ENCODE measurements at regions not wholly inside any gene's neighbourhood (a gene's known extent, or its start where the extent isn't known, plus 50 kb on each side); places are given as distances from the start of the nearest gene placed in this dataset.

DNA sequence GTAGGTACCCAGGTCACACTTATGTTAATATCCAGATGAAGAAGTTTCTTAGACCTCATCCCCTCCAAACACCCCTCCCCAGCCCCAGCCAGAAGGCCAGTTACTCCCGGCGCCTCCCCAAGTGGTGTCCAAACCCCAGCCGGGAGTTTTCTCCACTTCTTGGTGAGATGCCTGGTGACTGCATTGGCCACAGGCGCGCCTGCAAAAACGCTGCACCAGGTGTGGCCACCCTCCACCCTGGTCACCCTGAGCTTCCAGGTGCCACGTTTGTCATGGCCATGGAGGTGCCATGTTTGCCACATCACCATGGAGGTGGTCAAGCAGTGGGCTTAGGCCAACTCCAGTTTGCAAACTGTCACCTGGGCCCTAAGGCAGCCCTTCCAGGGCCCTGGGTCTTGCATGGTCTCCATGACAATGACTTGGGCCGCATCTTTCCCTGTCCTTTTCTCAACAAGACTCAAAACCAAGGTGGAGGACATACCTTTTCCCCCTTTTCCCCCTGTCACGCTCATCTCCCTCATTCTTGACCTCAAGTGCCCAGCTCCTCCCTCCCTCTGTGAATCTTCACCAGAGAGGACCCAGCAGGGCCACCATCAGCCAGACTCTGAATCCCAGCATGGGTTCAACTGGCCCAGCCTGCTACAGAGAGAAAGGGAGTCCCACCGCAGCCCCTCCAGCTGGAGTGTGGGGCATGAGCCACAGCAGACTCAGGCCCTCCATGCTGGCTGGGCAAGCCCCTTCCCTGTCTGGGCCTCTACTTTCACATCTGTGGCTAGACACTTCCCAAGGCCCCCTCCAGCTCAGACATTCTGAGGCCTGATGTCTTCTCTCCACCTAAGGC is 125.9 kb upstream of the ZBTB40 start:
- Histone ChIP-seq H3K4me3 (ENCODE audit: low read depth in 1 of 2, low read length in 2 of 2) (no peak overlapping the region), H3K27ac (ENCODE audit: low read depth, low read length) (no peak overlapping the region), H3K27me3 (ENCODE audit: control insufficient read depth in 1 of 2, insufficient read depth in 2 of 2, low read length in 2 of 2) (peaks cover 0 to 3% of the 10 kb centered on the region in 2 donors), H3K36me3 (ENCODE audit: insufficient read depth, low read length) (no peaks in the 10 kb centered on the region), H3K9me3 (ENCODE audit: low read length) (no peaks in the 10 kb centered on the region), H3K9ac (ENCODE audit: low read length) (no peak overlapping the region), H3K4me1 (ENCODE audit: insufficient read depth, low read length) (no peaks in the 10 kb centered on the region)

DNA sequence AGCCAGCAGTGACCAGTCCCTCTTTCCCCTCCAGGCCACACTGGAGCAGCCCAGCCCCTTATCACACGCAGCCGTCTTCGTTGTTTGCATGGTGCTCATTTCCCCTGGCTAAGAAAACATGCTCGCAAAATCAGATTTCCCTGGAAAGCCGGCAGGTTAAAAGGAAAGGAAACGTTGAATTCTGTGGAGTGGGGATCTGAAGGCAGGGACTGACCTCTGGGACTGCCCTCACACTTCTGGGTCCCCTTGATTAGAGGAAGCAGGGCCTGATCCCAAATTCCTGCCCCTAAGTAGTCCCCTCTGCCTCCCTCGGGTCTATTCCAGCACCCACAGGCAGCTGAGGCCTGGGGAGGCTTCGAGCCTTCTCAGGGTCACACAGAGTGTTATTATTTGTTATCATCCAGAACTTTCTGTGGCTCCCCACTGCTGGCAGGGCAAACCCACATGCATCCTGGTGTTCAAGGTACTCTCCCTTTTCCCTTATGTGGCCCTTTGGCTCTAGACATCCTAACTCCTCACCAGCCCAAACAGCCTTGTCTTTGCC is 125.2 kb upstream of the ZBTB40 start:
- Histone ChIP-seq H3K36me3 (ENCODE audit: insufficient read depth, low read length) (no peaks in the 10 kb centered on the region), H3K9me3 (ENCODE audit: low read length) (no peaks in the 10 kb centered on the region), H3K4me1 (ENCODE audit: insufficient read depth, low read length) (no peaks in the 10 kb centered on the region), H3K27me3 (ENCODE audit: control insufficient read depth in 1 of 2, insufficient read depth in 2 of 2, low read length in 2 of 2) (no peaks in the 10 kb centered on the region), H3K4me3 (ENCODE audit: low read depth in 1 of 2, low read length in 2 of 2) (no peak overlapping the region), H3K9ac (ENCODE audit: low read length) (no peak overlapping the region), H3K27ac (ENCODE audit: low read depth, low read length) (no peak overlapping the region)

DNA sequence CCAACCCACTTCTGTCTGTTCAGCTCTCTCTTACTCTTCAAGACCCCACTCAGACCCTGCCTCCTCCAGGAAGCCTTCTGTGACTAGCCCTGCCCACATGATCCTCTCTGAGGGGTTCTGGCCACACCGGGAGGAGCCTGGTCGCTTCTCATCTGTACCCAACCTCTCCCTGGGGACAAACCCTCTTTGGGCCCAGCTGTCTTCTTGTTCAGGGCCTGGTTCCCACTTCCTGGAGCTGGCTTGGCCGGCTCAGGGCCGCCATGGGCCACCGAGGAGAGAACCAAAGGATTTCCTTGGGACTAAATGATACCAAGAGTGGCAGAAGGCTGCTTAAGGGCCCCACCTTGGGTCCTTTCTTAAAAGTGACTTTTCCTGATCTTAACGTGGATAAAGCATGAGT is 124.7 kb upstream of the ZBTB40 start:
- Histone ChIP-seq H3K27me3 (ENCODE audit: control insufficient read depth in 1 of 2, insufficient read depth in 2 of 2, low read length in 2 of 2) (no peaks in the 10 kb centered on the region), H3K9ac (ENCODE audit: low read length) (no peak overlapping the region)

DNA sequence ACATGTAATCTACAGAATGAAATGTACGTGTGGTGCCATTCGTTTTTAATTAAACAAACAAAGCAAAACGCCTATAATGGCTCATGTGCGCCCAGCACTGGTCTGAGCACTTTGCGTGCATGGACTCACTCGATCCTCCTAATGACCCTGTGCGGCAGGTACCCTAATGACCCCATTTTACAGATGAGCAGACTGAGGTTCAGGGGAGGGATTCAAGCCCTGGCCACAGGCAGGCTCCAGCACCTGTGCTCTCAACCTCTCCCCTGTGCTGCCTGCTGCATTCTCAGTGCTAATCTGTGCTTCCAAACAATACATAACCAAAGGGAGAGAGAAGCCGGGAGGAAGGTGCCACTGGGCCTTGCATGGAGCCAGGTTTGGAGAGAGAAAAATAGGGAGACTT is 124.2 kb upstream of the ZBTB40 start:
- no peak overlapping the region for H3K9ac ChIP-seq (ENCODE audit: low read length)
- H3K9me3 ChIP-seq (ENCODE audit: low read length) = no peaks in the 10 kb centered on the region
- no peak overlapping the region for H3K4me3 ChIP-seq (ENCODE audit: low read depth in 1 of 2, low read length in 2 of 2)
- H3K4me1 ChIP-seq (ENCODE audit: insufficient read depth, low read length) = no peaks in the 10 kb centered on the region
- no peaks in the 10 kb centered on the region for H3K36me3 ChIP-seq (ENCODE audit: insufficient read depth, low read length)
- no peaks in the 10 kb centered on the region for H3K27me3 ChIP-seq (ENCODE audit: control insufficient read depth in 1 of 2, insufficient read depth in 2 of 2, low read length in 2 of 2)
- H3K27ac ChIP-seq (ENCODE audit: low read depth, low read length) = no peak overlapping the region

More for the DNA sequence above, 124.7 kb upstream of the ZBTB40 start:
- H3K36me3 ChIP-seq (ENCODE audit: insufficient read depth, low read length) = no peaks in the 10 kb centered on the region
- H3K27ac ChIP-seq (ENCODE audit: low read depth, low read length) = no peak overlapping the region
- no peaks in the 10 kb centered on the region for H3K9me3 ChIP-seq (ENCODE audit: low read length)
- no peak overlapping the region for H3K4me3 ChIP-seq (ENCODE audit: low read depth in 1 of 2, low read length in 2 of 2)
- no peaks in the 10 kb centered on the region for H3K4me1 ChIP-seq (ENCODE audit: insufficient read depth, low read length)

DNA sequence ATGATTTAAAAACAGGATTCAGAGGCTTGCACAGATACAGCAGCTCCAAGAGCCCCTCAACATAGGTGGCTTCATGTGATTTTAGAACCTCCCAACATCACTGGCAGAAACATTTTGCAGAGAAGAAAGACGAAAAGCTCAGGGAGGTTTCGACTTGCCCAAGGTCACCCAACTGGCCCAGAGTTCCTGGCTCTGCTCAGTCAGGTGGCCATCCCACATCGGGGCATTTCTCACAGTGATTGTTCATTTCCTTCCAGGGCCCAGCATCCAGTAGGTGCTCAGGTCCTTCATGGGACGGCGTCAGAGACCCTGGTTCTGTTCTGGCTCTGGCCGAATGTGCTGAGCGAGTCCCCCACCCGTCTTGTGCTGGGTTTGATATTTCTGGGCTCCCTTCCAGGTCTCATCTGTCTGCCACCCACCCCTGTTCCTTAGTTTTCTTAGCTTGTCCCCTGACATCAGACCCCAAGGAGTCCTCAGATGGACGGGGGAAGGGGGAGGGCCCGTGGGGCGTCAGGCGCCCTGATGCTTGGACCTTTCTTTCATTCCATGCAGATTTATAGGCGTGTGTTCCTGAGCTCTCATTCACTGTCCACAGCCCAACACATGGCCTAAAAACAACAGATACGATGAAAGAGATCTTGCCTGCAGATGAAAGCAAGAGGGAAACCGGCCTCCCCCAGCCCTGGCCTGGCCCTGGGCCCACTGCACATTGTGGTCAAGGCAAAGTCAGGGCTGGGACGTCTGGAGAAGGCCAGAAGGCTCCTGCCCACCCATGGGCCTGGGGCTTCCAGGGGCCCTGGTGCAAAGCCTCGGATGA is 123.1 kb upstream of the ZBTB40 start:
- no peaks in the 10 kb centered on the region for H3K4me1 ChIP-seq (ENCODE audit: insufficient read depth, low read length)
- H3K27me3 ChIP-seq (ENCODE audit: control insufficient read depth in 1 of 2, insufficient read depth in 2 of 2, low read length in 2 of 2) = no peaks in the 10 kb centered on the region
- no peaks in the 10 kb centered on the region for H3K9me3 ChIP-seq (ENCODE audit: low read length)
- no peaks in the 10 kb centered on the region for H3K36me3 ChIP-seq (ENCODE audit: insufficient read depth, low read length)
- no peak overlapping the region for H3K9ac ChIP-seq (ENCODE audit: low read length)
- H3K27ac ChIP-seq (ENCODE audit: low read depth, low read length) = no peak overlapping the region
- no peak overlapping the region for H3K4me3 ChIP-seq (ENCODE audit: low read depth in 1 of 2, low read length in 2 of 2)

DNA sequence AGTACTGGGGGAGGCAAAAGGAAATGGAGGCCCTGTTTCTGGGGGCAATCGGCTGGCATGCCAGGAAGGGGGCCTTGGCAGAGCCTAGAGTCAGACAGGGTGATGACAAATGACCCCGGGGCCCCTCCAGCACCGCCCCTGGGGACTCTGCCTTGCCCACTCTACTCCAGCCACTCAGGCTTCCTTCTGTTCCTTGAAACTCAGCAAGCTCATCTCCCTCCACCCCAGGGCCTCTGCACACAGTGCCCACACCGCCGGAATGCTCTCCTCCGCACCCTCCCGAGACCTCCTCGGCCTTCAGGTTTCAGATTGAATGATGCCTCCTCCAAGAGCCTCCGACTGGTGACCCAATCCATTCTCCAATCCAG is 122.5 kb upstream of the ZBTB40 start:
- H3K9ac ChIP-seq (ENCODE audit: low read length) = no peak overlapping the region
- H3K27me3 ChIP-seq (ENCODE audit: control insufficient read depth in 1 of 2, insufficient read depth in 2 of 2, low read length in 2 of 2) = no peaks in the 10 kb centered on the region
- no peak overlapping the region for H3K4me3 ChIP-seq (ENCODE audit: low read depth in 1 of 2, low read length in 2 of 2)
- H3K9me3 ChIP-seq (ENCODE audit: low read length) = no peaks in the 10 kb centered on the region
- H3K4me1 ChIP-seq (ENCODE audit: insufficient read depth, low read length) = no peaks in the 10 kb centered on the region
- H3K36me3 ChIP-seq (ENCODE audit: insufficient read depth, low read length) = no peaks in the 10 kb centered on the region
- no peak overlapping the region for H3K27ac ChIP-seq (ENCODE audit: low read depth, low read length)

DNA sequence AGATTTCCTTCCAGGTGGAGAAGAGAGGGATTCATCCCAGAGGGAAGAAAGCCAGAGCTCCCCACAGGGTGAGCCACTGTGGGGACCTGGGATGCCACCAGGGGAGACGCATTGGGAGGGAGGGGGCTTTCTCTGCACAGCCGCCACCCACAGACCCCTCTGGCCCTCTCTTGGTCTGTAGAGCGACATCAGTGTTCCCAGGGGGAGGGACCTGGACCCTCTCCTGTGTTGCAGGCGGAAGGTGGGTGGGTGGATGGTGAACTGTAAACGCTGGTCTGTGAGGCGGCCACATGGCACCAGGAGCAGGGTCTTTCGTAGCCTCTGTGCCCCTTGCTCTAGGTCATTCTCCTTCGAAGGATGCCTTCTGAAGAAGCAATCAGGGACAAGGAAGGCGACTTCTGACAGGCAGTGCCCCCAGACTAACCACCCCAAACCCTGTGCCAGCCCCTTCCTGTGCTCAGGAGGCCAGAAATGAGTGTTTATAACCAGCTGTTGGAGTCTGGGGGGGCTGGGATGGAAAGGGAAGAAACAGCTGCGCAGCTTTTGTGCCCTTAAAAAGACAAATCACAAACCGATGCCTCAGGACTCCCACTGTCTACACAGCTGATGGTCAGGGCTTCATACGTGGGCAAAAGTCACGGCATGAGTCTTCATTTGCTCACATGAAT is 121.4 kb upstream of the ZBTB40 start:
- Histone ChIP-seq H3K4me1 (ENCODE audit: insufficient read depth, low read length) (no peaks in the 10 kb centered on the region), H3K27me3 (ENCODE audit: control insufficient read depth in 1 of 2, insufficient read depth in 2 of 2, low read length in 2 of 2) (no peaks in the 10 kb centered on the region), H3K9ac (ENCODE audit: low read length) (no peak overlapping the region), H3K27ac (ENCODE audit: low read depth, low read length) (no peak overlapping the region), H3K4me3 (ENCODE audit: low read depth in 1 of 2, low read length in 2 of 2) (no peak overlapping the region), H3K9me3 (ENCODE audit: low read length) (no peaks in the 10 kb centered on the region), H3K36me3 (ENCODE audit: insufficient read depth, low read length) (no peaks in the 10 kb centered on the region)

DNA sequence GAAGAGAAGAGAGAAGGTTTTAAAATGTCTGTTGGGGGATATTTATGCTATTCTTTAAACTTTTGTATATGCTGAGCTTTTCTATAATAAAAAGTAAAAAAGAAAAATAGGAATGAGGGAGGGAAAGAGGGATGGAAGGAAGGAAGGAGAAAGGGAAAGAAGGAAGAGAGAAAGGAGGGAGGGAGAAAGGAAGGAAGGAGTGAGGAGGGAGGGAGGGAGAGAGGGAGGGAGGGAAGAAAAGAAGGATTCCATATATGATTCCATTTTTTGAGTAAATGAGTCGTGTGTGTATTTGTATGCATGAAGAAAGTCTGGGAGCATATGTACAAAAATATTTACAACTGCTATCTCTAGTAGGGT is 120.9 kb upstream of the ZBTB40 start:
- Histone ChIP-seq H3K4me1 (ENCODE audit: insufficient read depth, low read length) (no peaks in the 10 kb centered on the region), H3K27me3 (ENCODE audit: control insufficient read depth in 1 of 2, insufficient read depth in 2 of 2, low read length in 2 of 2) (no peaks in the 10 kb centered on the region), H3K27ac (ENCODE audit: low read depth, low read length) (no peak overlapping the region), H3K36me3 (ENCODE audit: insufficient read depth, low read length) (no peaks in the 10 kb centered on the region), H3K4me3 (ENCODE audit: low read depth in 1 of 2, low read length in 2 of 2) (no peak overlapping the region), H3K9ac (ENCODE audit: low read length) (no peak overlapping the region), H3K9me3 (ENCODE audit: low read length) (no peaks in the 10 kb centered on the region)

DNA sequence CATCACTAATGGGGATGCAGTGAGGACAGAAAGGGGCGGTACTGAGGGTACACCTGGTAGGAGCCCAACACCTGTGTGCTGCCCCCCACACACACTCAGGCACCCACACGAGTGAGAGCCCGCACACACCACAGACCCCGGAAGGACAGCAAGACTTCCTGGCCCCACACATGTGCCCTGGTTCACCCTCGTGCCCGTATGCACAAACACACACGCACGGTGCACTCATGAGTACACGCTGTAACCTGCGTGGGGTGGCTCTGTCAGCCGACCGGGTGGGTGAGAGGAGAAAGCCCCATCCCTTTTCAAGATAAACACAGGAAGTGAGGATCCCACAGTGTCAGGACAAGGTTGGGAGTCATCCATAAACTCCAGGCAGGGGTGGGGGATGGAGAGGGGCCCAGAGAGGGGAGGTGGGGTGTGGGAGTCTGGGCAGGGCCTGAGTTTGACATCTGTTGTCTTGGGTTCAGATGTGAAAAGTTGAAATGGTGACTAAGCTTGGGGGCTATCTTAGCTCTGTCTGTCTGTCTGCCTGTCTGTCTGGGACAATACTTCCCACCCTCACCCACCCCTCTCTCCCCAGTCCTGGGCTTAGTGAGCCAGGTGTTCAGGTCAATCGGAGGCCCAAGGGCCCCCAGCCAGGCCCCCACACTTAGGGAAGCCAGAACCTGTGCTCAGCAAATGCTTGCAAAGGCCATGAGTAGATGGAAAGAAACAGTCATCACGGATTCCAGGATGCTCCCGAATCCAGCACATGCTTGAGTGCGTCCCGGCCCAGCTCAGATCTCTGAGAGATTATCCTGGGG is 119.8 kb upstream of the ZBTB40 start:
- H3K27me3 ChIP-seq (ENCODE audit: control insufficient read depth in 1 of 2, insufficient read depth in 2 of 2, low read length in 2 of 2) = no peaks in the 10 kb centered on the region
- H3K9me3 ChIP-seq (ENCODE audit: low read length) = no peaks in the 10 kb centered on the region
- no peaks in the 10 kb centered on the region for H3K4me1 ChIP-seq (ENCODE audit: insufficient read depth, low read length)
- no peak overlapping the region for H3K27ac ChIP-seq (ENCODE audit: low read depth, low read length)
- H3K4me3 ChIP-seq (ENCODE audit: low read depth in 1 of 2, low read length in 2 of 2) = no peak overlapping the region
- H3K36me3 ChIP-seq (ENCODE audit: insufficient read depth, low read length) = no peaks in the 10 kb centered on the region
- no peak overlapping the region for H3K9ac ChIP-seq (ENCODE audit: low read length)

DNA sequence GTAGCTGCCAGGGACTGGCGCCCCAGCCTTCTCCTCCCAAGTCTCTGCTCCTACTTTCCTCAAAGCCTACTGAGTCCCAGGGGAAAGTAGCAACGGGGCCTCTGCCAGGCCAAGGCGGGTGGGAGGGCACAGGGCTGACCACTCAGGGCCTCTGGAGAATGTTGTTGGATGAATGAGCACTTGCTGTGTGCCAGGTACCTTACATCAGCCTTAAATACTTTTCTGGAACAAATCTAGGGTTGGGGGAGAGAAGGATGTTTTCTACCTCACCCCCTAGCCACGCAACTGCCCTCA is 119.3 kb upstream of the ZBTB40 start:
- no peaks in the 10 kb centered on the region for H3K27me3 ChIP-seq (ENCODE audit: control insufficient read depth in 1 of 2, insufficient read depth in 2 of 2, low read length in 2 of 2)
- no peak overlapping the region for H3K27ac ChIP-seq (ENCODE audit: low read depth, low read length)

More for the DNA sequence above, 119.3 kb upstream of the ZBTB40 start:
- H3K4me1 ChIP-seq (ENCODE audit: insufficient read depth, low read length) = no peaks in the 10 kb centered on the region
- no peak overlapping the region for H3K9ac ChIP-seq (ENCODE audit: low read length)
- H3K36me3 ChIP-seq (ENCODE audit: insufficient read depth, low read length) = no peaks in the 10 kb centered on the region
- no peaks in the 10 kb centered on the region for H3K9me3 ChIP-seq (ENCODE audit: low read length)
- no peak overlapping the region for H3K4me3 ChIP-seq (ENCODE audit: low read depth in 1 of 2, low read length in 2 of 2)

Measured in muscle layer of colon (tissue), 2 donors.